Stimulated activated CD4-positive, alpha-beta T cell treated with anti-CD3 and anti-CD28 coated beads, Interleukin-2, amount 100 ng/mL, for 48 hours (primary cell): ENCODE measurements at regions not wholly inside any gene's neighbourhood (a gene's known extent, or its start where the extent isn't known, plus 50 kb on each side); places are given as distances from the start of the nearest gene placed in this dataset.

Experiments used
- DNase-seq, 2 donors: peaks; one replicate each; pipeline ENCODE4 v3.0.0-alpha.2; 2020

DNA sequence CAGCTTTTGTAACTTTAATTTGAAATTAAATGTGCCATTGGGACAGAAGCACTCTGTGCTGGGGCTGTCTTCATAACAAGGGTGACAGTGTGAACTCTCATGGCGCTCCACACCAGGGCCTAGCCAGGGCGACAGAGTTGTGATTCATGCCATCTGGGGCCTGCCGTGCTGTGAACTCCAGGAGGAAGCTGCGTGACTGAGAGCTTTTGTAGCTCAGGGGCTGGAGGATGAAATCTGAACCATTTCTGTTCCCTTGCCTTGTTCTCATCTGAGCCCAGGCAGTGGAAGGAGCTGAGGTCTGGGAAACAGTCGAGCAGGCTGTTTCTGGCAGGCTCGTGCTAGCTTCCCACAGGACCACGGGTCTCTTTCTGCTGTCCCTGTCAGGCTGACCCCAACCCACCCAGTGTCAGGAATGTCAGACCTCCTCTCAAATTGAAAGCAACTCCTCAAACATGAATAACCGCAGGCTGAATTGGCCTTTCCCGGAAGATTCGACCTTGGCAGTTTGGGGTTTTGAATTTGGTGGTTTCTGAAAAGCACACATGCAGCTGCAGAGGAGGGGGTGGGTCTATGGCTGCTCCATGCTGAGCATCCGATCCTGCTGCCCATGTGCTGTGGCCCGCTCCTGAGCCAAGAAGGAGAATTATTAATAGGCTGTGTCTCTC is 69.2 kb upstream of the RPS23 start:
- no peak for DNase-seq

DNA sequence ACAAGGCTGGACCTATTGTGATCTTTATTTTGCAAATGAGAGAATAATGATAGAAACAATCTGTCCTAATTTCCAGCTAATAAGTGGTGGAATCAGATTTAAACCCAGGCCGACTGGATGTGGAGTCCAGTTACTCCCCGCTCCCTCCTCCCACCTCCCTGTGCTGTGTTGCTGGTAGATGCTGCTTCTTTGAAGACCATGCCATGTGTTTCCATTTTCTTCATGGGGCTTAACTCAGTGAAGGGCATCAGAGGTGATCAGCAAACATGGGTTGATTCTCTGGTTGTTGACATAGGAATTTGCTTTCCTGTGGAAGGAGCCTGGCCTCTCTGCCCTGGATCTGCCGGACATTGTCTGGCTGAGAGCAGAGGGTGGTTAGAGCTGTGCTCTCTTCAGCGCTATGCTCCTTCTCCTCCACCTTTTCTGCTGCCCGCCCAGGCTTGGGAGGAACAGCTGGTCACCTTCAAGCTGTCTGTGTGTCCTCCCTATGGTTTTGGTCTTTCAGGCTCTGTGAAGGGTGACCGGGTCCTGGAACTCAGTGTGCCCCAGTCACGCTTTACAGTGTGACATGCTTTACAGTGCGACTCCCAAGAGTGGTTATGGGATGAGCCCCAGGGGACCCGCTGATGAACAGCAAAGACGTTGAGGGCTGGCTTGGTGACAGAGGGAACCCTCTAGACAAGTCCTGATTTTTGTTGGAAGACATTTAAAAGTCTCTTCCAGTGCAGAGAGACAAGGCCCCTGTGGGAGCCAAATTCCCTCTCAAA is 68.4 kb upstream of the RPS23 start:
- no peak for DNase-seq

DNA sequence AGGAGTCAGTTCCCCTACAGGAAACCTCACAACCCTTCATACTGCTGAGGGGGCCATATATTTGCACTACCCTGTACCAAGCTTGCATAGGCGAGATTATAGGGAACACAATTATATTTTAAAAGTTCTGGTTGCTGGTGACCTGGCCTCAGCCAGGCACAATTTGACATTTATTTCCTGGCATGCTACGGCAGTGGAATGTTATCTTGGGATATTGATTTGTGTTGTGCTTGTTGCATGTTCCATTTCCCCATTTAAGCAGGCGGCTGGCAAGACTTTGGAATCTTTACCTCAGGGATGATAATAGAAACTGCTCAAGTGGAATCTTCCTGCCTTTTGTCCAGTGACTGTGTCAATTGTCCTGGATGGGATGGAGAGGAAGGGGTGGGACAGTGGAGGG is 67.0 kb upstream of the RPS23 start:
- DNase-seq: no peak

DNA sequence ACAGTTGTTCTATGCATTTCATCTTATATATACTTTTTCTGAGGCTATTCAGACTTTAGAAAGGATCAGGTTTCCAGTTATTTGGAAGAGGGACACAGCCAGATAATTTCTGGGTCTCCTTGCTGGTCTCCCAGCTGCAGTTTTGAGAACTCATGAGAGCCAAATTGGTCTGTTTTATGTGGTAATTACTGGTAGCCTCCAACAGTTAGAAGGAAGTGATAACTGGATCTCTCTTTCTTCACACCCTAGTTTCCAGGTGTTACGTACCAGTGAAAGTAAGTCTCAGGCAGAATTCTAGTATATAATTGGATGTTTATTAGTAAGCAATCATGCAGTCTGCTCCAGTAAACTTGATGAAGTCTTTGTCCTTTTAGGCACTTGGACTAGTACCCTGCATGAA is 63.2 kb upstream of the RPS23 start:
- DNase-seq: no peak

DNA sequence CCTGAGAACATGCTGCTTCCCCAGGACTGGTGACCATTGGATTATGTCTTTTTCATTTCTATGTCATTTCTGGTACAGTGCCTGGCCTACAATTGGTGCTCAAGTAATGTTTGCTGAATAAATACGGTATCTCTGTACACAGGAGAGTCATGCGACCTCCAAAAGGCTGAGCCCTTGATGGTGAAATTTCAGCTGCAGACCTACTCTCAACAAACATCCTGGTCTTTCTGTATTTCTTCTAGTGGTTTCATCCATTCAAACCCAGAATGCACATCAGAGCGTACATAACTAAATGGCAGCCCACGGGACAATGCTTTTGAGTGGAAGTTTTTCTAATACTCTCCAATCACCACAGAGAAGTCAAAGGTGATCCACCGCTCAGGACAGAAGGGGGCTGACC is 62.6 kb upstream of the RPS23 start:
- DNase-seq: no peak

DNA sequence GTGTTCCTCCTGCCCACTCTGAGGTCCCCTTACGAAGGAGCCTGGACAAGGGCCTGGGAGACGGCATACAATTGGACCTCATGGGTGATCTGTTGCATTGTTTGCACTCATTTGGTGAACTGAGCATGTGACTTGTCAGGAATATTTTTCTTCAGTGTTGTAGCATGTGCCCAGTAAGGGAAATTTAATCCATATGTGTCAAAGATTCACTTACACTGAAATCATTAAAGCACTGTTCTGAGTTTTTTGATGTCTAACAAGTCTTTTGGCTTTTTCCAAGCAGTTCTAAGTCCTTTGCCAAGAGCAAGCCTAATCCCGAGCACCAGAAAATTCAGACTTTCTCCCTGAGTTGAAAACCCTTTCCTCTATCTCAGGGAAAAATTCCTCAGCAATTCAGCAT is 61.6 kb upstream of the RPS23 start:
- DNase-seq: no peak

DNA sequence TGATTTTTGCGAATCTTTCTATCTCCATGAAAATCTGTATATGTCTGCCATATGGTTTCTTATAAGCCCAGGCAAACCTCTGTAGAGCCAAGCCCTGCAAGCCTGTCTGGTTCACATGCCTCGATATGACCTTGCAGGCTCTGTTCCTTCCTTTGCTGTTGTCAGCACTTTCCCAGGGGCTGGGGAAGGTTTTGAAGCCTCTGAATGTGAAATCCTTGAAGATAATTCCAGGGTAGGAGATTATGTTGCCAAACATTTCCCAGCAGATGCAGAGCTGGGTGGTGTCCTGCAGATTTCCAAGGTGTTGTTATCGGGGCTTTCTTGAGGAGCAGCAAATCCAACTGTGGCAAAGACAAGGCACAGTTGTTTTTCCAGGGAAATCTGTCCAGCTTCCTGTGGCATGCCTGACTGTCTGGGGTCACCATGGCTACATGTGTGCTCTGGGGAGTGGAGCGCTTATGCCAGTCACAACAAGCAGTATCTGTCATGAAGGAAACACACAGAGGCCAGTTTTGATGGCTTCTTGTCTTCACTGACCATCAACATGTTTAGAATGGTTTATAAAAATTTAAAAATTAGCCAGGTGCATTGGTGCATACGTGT is 60.7 kb upstream of the RPS23 start:
- DNase-seq: no peak

DNA sequence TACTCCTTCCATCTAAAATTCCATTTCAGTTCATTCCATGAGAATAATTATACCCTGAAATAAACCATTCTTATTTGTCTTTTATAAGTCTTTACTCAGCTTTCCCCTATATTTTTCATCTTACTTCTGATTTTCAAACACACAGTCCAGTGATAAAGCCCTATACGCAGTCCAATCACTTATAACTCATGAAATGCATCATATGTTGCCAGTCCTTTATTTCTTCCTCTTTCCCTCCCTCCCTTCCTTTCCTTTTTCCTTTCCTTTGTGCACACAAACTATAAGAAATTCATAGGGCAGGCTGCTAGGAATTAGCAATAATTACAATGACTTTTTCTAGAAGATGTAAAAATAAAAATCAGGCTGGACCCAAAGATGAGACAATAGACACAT is 58.8 kb upstream of the RPS23 start:
- no peak for DNase-seq

DNA sequence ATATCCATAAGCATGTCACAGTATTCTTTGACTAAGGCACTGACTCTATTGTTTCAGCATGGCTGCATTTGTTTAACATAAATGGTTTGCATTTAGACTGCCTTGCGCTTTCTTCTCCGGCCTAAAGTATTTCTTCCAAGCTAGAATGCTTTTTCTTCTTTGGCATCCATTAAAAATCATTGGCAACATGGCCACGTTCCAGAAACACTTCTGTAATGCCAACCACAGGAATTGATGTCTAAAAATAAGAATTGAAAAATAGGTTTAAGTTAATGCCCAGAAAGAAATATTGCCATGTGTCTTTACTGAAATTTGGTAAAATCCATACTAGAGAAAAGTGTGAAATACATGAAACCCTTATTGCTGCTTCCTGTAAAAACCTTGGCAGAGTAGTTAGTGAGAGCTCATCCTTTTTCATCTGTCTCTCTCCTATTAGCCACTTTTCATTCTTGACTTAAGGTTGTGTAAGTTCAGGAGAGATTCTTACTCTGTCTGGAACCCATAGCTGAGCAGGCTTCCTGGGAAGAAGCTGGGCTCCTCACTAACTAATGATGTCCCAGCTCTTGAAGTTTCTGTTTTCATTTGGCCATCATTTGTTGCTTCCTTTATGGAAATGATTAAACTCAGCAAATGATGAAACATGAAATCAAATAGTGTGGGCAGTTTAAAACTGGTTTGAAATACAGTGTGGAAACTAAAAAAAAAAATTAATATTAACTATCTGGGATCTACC is 58.2 kb upstream of the RPS23 start:
- no peak for DNase-seq

DNA sequence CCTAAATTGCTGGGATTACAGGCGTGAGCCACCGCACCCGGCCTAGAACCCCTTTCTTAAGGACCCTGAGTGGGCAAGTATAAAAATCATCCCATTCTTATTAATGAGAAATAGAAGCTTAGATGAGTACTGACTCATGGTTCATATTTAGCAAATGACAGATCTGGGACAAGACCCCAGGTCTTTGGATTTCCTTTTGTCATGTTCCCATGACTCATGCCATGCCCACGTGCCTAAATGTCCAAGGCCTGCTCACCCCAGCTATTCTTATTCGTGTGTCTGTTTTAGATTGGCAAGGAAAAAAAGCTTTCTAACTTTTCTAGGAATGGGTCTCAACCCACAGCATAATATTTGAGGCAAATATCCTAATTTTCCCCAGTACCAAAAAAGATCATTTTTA is 57.7 kb upstream of the RPS23 start:
- DNase-seq: no peak

DNA sequence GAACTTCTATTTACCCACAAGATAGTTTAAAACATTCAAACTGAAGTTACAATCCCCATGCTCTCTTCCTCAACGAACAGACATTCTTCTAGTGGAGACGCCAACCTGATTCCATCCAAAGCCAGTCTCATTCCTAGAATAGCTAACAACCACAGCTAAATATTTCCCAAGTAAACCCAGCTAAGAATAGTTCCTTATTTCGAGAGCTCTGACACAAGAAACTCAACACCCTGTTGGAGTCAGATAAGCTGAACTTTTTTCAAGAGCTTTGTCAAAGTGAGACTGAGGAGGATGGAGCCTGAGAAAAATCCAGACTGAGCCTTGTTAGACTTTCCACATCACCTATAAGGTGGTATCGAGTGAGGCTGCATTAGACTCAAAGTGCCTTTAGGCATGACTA is 56.7 kb upstream of the RPS23 start:
- no peak for DNase-seq

DNA sequence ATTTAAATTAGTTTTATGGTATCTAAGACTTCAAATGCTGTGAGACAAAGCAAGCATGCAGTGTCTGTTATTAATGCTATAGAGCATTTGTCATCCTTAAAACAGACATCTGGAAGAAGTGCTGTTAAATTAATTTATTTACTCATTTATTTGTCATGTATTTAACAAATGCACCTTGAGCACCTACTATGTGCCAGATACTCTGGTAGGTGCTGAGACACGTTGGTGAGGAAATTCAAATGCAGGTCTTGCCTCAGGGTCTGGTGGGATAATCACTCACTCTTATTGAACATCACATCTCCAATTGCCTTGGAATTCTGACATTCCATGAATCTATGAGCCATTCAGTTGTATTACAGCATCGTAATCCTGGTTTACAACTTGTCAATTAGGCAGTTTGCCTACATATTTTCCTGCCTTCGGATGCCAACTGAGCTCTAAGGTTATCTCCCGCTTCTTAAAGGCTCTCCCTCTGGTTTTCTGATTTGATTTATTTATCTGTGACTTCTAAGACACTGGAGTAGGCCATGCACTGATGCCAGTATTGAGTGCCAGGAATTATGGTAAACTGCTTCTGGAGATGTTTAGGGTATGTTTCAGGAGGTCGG is 56.0 kb upstream of the RPS23 start:
- DNase-seq: no peak

DNA sequence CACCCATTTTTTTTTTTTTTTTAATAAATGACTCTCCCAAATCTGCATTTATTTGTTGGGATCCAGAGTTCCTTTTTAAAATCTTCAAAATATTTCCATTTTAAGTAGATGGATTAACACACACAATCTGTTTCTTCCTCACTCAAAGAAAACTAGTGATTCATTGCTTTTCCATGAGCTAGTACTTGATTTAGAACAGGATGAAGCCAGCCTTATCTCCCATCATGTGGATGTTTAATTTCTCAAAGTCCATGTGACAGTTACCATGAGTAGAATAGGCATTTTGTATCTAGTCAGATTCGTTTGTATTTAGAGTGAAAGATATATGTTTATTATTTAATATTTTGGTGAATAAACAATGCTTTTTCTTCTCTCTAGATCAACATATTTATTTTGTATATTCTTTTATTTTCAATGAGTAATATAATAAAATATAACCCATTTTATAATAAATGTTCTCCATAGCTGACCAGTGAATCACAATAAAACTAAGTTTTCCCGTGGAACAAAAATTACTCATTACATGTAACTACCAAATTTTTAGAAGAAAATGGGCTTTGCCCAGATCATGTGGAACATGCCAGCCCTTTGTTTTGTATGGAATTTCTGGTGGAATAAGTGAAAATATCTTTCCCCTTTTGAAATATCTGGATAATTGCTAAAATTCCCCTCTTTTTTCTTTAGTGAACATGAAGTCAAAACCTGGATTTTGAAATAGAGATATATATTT is 54.9 kb upstream of the RPS23 start:
- DNase-seq: no peak

DNA sequence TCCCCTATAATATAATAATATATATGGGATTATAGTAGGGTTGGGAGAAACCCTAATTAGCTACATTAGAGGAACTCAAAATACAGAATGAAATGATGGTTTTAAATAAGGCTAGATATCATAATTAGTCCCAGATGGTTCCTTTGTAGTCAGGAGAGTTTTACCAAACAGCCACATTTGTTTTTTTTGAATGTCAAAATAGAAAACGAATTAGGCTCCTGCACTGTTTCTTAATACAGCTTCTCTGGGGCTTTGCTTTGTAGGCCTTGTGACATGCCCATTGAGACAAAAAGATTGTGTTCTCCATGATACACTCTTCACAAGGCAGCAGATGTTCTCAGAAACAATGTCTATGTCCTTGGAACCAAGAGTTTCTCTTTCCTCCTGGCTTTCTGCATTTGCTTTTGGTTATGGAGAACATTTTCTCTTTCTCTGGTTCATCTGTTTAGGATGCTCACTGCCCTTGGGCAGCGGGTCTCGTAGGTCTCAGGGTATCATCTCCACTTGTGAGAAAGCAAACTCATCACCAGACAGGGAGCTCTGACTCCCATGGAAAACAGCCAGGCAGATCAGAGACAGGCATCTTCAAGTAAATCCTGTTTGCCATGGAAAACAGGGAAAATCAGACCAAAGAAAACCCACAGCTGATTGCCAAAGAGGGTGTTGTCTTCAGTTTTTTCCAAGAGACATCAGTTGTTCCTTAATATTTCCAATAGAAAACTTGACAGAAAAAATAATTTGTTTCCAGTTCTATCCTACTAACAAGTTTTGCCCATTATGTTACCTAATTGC is 54.1 kb upstream of the RPS23 start:
- DNase-seq: no peak

DNA sequence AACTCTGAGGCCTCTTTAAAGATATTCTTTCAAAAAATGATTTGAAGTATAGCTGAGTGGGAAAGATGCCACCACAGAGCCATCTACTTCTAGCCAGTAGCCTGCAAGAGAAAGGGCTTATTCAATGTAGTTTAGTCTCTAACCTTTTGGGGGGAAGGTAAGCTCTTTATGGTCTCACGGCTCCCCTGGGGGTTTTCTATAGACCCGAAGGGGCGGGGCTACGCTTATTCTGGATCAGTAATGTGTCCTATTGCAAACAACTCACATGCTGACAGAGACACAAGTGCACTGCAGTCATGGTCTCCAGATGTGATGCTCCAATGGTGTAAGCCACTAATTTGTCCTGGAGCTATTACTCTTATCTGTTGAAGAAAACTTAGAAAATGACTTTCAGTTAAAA is 53.4 kb upstream of the RPS23 start:
- DNase-seq: no peak

DNA sequence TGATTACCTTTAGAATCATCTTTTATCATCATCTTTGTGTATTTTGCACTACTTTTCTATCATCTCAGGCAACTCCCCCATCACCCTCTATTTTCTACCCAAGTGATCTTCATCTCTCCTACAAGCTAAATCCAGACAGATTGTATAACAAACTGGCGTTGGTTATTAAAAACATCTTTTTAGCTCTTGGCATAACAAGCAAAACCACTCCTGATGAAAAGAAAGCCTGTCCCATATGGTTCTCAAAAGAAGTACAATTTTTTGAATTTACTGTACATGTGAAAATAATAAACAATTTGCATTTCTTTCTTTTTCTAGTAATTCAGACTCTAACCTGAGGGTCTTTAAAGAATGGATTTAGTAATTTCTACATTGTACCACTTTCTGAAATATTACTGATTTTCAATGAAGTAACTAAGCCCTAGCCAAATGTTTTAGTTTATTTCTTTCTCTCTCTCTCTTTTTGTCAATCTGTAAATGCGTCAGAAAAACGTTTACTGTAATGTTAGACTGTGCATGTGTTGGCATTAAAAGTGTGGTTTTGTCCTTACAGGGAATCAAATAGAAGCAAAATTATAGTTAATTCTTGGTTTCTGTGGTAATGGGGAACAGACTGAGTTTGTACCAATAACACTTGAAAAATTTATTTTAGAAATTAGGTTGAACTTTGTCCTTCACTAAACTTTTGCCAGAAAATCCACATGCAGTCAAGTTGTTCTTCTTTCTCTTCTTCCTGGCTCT is 52.5 kb upstream of the RPS23 start:
- DNase-seq: no peak

DNA sequence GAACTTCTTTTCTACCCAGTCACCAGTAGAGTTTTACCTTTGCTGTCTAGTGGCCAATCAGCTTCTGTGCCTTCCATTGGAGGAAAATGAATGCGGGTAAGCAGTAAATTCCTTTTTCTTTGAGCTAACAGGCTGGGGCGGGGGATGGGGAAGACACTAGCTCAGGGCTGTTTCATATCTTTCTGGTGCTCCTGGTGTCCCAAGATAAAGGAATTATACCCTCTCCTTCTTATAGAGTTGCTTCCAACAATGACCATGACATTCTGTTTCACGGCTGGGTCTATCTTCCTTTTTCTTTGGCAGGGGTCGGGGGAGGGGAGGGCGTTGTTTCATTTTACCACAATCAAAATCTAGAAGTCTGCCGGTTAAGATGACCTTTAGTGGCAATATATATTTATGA is 51.2 kb upstream of the RPS23 start:
- DNase-seq: no peak
